H9 (cell line): ENCODE measurements at regions not wholly inside any gene's neighbourhood (a gene's known extent, or its start where the extent isn't known, plus 50 kb on each side); places are given as distances from the start of the nearest gene placed in this dataset.

Experiments used
- DNase-seq: peaks from one replicate; pipeline ENCODE4 v3.0.0-alpha.2; 2017
- H2AFZ ChIP-seq: one replicate; pipeline ENCODE4 v1.6.1; 2013; ENCODE audit warnings: mild to moderate bottlenecking, low read length, control low read depth, moderate library complexity
- H2AK5ac ChIP-seq: 2 replicates; pipeline ENCODE4 v1.6.1; 2013; ENCODE audit warnings: low read length, control low read depth, mixed read lengths; ENCODE audit not compliant: insufficient read length
- H2BK120ac ChIP-seq: one replicate; pipeline ENCODE4 v1.6.1; 2013; ENCODE audit warnings: low read depth, mild to moderate bottlenecking, low read length, control low read depth, inconsistent platforms; ENCODE audit not compliant: poor library complexity, severe bottlenecking
- H2BK12ac ChIP-seq: 2 replicates; pipeline ENCODE4 v1.6.1; 2013; ENCODE audit warnings: low read length, control low read depth, mixed read lengths, low read depth; ENCODE audit not compliant: insufficient read length
- H2BK15ac ChIP-seq: 2 replicates; pipeline ENCODE4 v1.6.1; 2013; ENCODE audit warnings: low read depth, low read length, control low read depth
- H2BK20ac ChIP-seq: one replicate; pipeline ENCODE4 v1.6.1; 2013; ENCODE audit warnings: low read depth, mild to moderate bottlenecking, low read length, control low read depth, inconsistent platforms; ENCODE audit not compliant: poor library complexity, severe bottlenecking
- H2BK5ac ChIP-seq: 2 replicates; pipeline ENCODE4 v1.6.1; 2013; ENCODE audit warnings: low read length, control low read depth, mixed read lengths; ENCODE audit not compliant: insufficient read length
- H3K14ac ChIP-seq: 2 replicates; pipeline ENCODE4 v1.6.1; 2013; ENCODE audit warnings: low read length, control low read depth; ENCODE audit not compliant: insufficient read depth
- H3K18ac ChIP-seq: 2 replicates; pipeline ENCODE4 v1.6.1; 2013; ENCODE audit warnings: low read depth, mild to moderate bottlenecking, mixed read lengths, low read length, control low read depth; ENCODE audit not compliant: insufficient read length
- H3K23ac ChIP-seq: 2 replicates; pipeline ENCODE4 v1.6.1; 2013; ENCODE audit warnings: low read length, control low read depth, mixed read lengths, low read depth; ENCODE audit not compliant: insufficient read length
- H3K23me2 ChIP-seq: 2 replicates; pipeline ENCODE4 v1.6.1; 2013; ENCODE audit warnings: low read depth, mild to moderate bottlenecking, mixed read lengths, low read length, control low read depth; ENCODE audit not compliant: insufficient read length, poor library complexity, severe bottlenecking
- H3K27ac ChIP-seq: 2 replicates; pipeline ENCODE4 v1.5.1; 2013; ENCODE audit warnings: low read length, control low read depth, mixed read lengths, low read depth; ENCODE audit not compliant: insufficient read length
- H3K27me3 ChIP-seq: 2 replicates; pipeline ENCODE4 v1.6.1; 2013; ENCODE audit warnings: low read length, control low read depth, inconsistent platforms; ENCODE audit not compliant: insufficient read depth
- H3K4ac ChIP-seq: 2 replicates; pipeline ENCODE4 v1.6.1; 2013; ENCODE audit warnings: low read depth, mild to moderate bottlenecking, control low read depth, inconsistent platforms, low read length, moderate library complexity
- H3K4me1 ChIP-seq: 2 replicates; pipeline ENCODE4 v1.6.1; 2013; ENCODE audit warnings: low read length, control low read depth, inconsistent platforms; ENCODE audit not compliant: insufficient read depth
- H3K4me2 ChIP-seq: 2 replicates; pipeline ENCODE4 v1.6.1; 2013; ENCODE audit warnings: low read length, control low read depth, mixed read lengths; ENCODE audit not compliant: insufficient read length, insufficient read depth
- H3K56ac ChIP-seq: 2 replicates; pipeline ENCODE4 v1.6.1; 2013; ENCODE audit warnings: low read depth, mild to moderate bottlenecking, mixed read lengths, low read length, control low read depth; ENCODE audit not compliant: insufficient read length
- H3K79me1 ChIP-seq: 2 replicates; pipeline ENCODE4 v1.6.1; 2013; ENCODE audit warnings: low read depth, mild to moderate bottlenecking, moderate library complexity, low read length, control low read depth, inconsistent platforms; ENCODE audit not compliant: insufficient read depth, poor library complexity, severe bottlenecking
- H3K79me2 ChIP-seq: 2 replicates; pipeline ENCODE4 v1.6.1; 2013; ENCODE audit warnings: low read length, control low read depth, inconsistent platforms; ENCODE audit not compliant: insufficient read depth
- H3K9ac ChIP-seq: 2 replicates; pipeline ENCODE4 v1.6.1; 2013; ENCODE audit warnings: low read length, control low read depth, mixed read lengths; ENCODE audit not compliant: insufficient read length; ENCODE audit errors: extremely low read depth
- H3K9me3 ChIP-seq: one replicate; pipeline ENCODE4 v1.6.1; 2013; ENCODE audit warnings: low read depth, low read length, inconsistent platforms; ENCODE audit not compliant: control insufficient read depth
- H3T11ph ChIP-seq: one replicate; pipeline ENCODE4 v1.6.1; 2013; ENCODE audit warnings: mild to moderate bottlenecking, low read length, control low read depth, inconsistent platforms
- H4K20me1 ChIP-seq: one replicate; pipeline ENCODE4 v1.6.1; 2013; ENCODE audit not compliant: control insufficient read depth, insufficient read length, insufficient read depth
- H4K5ac ChIP-seq: 2 replicates; pipeline ENCODE4 v1.6.1; 2013; ENCODE audit warnings: low read depth, mild to moderate bottlenecking, mixed read lengths, low read length, control low read depth; ENCODE audit not compliant: insufficient read length
- H4K8ac ChIP-seq: replicated peaks from 2 replicates; pipeline ENCODE4 v1.6.1; 2013; ENCODE audit warnings: low read length, control low read depth, mixed read lengths, low read depth; ENCODE audit not compliant: insufficient read length
- H4K91ac ChIP-seq: 2 replicates; pipeline ENCODE4 v1.6.1; 2013; ENCODE audit warnings: low read depth, mild to moderate bottlenecking, moderate library complexity, mixed read lengths, low read length, control low read depth; ENCODE audit not compliant: insufficient read length
- H3K27ac Mint-ChIP-seq, 3 experiments: 2 replicates in 2 of 3; 3 replicates in 1 of 3; pipeline ENCODE4 v1.8.0; 2020 to 2021; ENCODE audit warnings: mixed read lengths in 3 of 3, mild to moderate bottlenecking in 1 of 3, moderate library complexity in 1 of 3
- H3K27me3 Mint-ChIP-seq: 2 replicates; pipeline ENCODE4 v1.8.0; 2021; ENCODE audit warnings: low read depth, mild to moderate bottlenecking, moderate library complexity, mixed read lengths
- H3K36me3 Mint-ChIP-seq, 3 experiments: 2 replicates in 2 of 3; 3 replicates in 1 of 3; pipeline ENCODE4 v1.8.0; 2020 to 2021; ENCODE audit warnings: low read depth in 3 of 3, mixed read lengths in 3 of 3; ENCODE audit not compliant: insufficient read depth in 1 of 3
- H3K4me1 Mint-ChIP-seq, 2 experiments: 2 replicates each; pipeline ENCODE4 v1.8.0; 2020; ENCODE audit warnings: mixed read lengths in 2 of 2
- H3K4me3 Mint-ChIP-seq, 2 experiments: 2 replicates in 1 of 2; 3 replicates in 1 of 2; pipeline ENCODE4 v1.8.0; 2020 to 2021; ENCODE audit warnings: mild to moderate bottlenecking in 2 of 2, mixed read lengths in 2 of 2, moderate library complexity in 1 of 2
- H3K9me3 Mint-ChIP-seq, 2 experiments: 2 replicates in 1 of 2; 3 replicates in 1 of 2; pipeline ENCODE4 v1.8.0; 2020; ENCODE audit warnings: mild to moderate bottlenecking in 2 of 2, mixed read lengths in 2 of 2, moderate library complexity in 1 of 2
- CTCF ChIP-seq: fragments of 200-600 bp; sonication (generic); conservative IDR thresholded peaks from 3 replicates; pipeline ENCODE4 v1.8.0; 2021; ENCODE audit warnings: antibody characterized with exemption, mild to moderate bottlenecking
- WGBS: extraction: QIAGEN DNeasy Blood & Tissue Kit; methylation state at CpG from one replicate; pipeline ENCODE4 v1.1.7; 2013; ENCODE audit warnings: missing lambda C conversion rate, low lambda C conversion rate, mixed read lengths; ENCODE audit not compliant: insufficient read length; ENCODE audit errors: extremely low coverage; 5-methylcytosine and 5-hydroxymethylcytosine counted together

- no peak for TF ChIP-seq CTCF
- Histone ChIP-seq H2BK120ac (no peak overlapping the region), H4K5ac (no peak overlapping the region), H4K8ac (no peak overlapping the region), H2BK20ac (no peak overlapping the region), H3K4me2 (no peak overlapping the region), H3K23ac (no peak overlapping the region), H3K9ac (no peak overlapping the region), H4K91ac (no peak overlapping the region), H2BK12ac (no peak overlapping the region), H2AK5ac (no peak overlapping the region), H3K56ac (no peak overlapping the region), H3T11ph (no peak overlapping the region), H3K14ac (no peak overlapping the region), H3K79me1 (no peaks in the 10 kb centered on the region), H3K4ac (no peak overlapping the region), H2BK15ac (no peak overlapping the region), H3K9me3 (no peaks in the 10 kb centered on the region), H2AFZ (no peak overlapping the region), H4K20me1 (no peaks in the 10 kb centered on the region), H2BK5ac (no peak overlapping the region), H3K23me2 (no peaks in the 10 kb centered on the region), H3K27me3 (no peaks in the 10 kb centered on the region), H3K18ac (no peak overlapping the region), H3K4me1 (no peaks in the 10 kb centered on the region), H3K27ac (no peak overlapping the region), H3K79me2 (no peaks in the 10 kb centered on the region)
- no CpG with 5 or more reads among the region's 1 CpG for WGBS
- Mint-ChIP-seq H3K4me1 (no peaks in the 10 kb centered on the region), H3K4me3 (no peak overlapping the region), H3K9me3 (no peaks in the 10 kb centered on the region), H3K27ac (no peak overlapping the region), H3K36me3 (no peaks in the 10 kb centered on the region), H3K27me3 (no peaks in the 10 kb centered on the region; the same call in 1 of the 2 replicates)
- no peak for DNase-seq
Observed at GRCh38 chr1:78369546-78369945, 121.2 kb upstream of the PTGFR start.
